Dedifferentiated amniotic fluid mesenchymal stem cell (primary cell): ENCODE measurements at regions not wholly inside any gene's neighbourhood (a gene's known extent, or its start where the extent isn't known, plus 50 kb on each side); places are given as distances from the start of the nearest gene placed in this dataset.

Experiments
- DNase-seq: peaks from one replicate; pipeline ENCODE4 v3.0.0-alpha.2; 2016; ENCODE audit errors: extremely low spot score

- no peak for DNase-seq
Measured at GRCh38 chr6:8674126-8674525, 238.8 kb upstream of the SLC35B3 start.

DNA sequence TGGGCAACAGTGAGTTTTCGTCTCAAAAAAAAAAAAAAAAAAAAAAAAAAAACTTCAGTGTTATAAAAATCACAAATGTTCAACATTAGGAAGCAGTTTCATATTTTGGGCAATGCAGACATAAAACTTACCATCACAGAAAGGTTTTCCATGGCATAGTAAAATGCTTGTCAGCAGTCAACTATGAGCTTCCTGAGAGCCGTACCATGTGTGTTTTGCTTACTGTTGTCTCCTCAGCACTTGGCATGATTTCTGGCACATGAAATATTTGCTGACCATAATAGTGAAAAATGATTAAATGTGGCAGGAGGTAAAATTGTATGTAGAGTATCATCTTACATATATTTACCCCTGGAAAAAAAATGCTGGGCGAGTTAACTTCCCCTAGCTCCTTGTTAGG is 237.5 kb upstream of the SLC35B3 start:
- no peak for DNase-seq

GRCh38 chr6:8670792-8671191 is 235.4 kb upstream of the SLC35B3 start:
- no peak for DNase-seq

DNA sequence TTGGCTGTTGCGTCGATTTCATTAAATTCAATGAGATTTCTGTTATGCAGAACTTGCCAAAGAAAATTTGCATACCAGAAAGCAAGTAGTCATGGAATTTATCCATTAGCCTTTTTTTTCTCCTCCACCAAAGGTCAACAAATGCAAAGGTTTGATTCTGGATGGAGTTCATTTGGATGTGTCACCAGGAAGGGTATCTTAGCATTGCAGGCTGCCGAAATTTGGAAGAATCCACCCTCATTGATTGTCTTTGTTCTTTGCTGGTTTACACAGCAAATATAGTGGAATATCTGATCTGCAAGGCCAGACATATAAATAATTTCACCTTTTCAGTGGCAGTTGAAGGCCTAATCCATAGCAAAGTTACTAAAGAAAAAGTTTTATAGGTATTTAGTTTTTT is 229.4 kb upstream of the SLC35B3 start:
- no peak for DNase-seq

- no peak for DNase-seq
Measured at GRCh38 chr6:8664070-8664469, 228.7 kb upstream of the SLC35B3 start.

DNA sequence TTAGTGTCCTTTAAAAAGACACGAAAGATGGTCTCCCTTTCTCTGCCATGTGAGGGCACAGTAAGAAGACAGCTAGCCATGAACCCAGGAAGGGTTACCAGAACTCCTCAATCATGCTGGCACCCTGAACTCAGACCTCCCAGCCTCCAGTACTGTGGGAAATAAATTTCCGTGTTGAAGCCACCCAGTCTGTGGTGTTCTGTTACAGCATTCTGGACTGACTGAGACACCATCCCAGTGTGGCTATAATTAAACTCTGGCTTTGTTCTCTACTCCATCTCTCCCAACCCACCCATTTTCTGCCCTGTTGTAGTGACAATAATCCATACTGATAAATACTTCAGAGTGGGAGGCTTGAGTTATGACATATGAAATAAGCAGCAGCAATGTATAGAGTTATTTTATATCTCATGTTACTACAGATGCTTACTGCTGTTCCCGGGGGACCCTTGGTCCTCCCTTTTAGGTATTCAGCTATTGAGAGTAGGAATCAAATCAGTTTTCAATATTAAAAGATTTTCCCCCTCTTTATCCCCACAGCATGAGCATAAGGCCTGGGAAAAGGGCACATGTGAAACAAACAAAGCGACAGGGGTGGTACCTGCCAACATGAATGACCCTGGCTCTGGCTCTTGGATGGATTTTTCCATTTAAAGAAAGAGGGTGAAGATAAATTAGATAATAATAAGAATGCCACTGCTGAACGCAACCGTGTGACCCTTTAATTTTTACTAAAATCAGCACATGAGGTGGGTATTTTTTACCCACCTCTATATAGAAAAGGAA is 224.3 kb upstream of the SLC35B3 start:
- no peak for DNase-seq

- no peak for DNase-seq
Measured at GRCh38 chr6:8658416-8658815, 223.1 kb upstream of the SLC35B3 start.

GRCh38 chr6:8657522-8657921 is 222.2 kb upstream of the SLC35B3 start:
- DNase-seq: peak; percentile 45

- DNase-seq: no peak
Measured at GRCh38 chr6:8655670-8656454, 220.5 kb upstream of the SLC35B3 start.

DNA sequence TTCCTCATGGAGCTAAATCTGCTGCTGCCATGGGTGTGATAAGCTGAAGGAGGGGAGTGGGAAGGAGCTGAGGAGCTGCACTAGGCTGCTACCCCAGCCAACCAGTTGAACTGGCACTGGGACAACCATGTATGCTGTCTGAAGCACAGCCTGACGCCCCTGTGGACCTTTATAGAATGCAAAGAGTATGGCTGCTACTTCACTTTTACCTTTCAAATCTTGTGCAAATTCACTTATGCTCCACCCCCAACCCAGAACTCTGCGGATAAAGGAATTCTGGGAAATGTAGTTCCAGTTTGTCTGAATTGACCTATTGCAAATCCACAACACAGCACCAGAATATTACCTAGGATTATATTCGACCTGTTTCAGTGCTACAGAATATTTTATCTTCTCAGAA is 217.4 kb upstream of the SLC35B3 start:
- DNase-seq: no peak

DNA sequence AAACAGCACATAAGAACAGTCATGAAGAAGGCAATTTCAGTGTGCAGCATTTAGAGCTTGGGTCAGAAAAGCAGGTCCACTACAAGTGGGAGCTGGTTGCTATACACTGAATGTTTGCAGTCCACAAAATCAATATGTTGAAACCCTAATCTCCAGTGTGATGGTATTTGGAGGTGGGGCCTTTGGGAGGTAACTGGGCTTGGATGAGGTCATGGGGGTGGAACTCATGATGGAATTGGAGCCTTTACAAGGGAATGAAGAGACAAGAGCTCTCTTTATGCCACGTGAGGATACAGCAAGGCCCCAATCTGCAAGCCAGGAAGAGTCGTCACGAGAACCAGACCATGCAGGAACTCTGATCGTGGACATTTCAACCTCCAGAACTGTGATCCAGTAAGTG is 216.7 kb upstream of the SLC35B3 start:
- DNase-seq: no peak

DNA sequence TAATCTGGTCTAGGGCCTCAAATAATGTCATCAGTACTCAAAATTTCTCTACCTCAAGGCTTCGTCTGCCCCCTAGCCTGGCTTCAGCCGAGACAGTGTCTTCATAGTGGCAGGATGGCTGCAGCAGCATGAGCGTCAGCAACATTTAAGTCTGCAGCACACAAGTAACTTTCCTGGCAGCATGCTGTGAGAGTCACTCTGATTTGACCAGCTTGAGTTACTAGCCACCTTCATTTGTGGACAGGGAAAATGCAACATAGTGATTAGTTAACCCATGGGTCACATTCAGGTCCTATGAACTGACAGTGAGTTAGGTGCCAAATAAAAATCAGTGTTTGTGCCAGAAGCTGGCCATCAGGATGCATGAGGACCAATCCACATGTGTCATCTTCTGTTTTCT is 209.9 kb upstream of the SLC35B3 start:
- no peak for DNase-seq

GRCh38 chr6:8644306-8644705 is 209.0 kb upstream of the SLC35B3 start:
- DNase-seq: no peak

DNA sequence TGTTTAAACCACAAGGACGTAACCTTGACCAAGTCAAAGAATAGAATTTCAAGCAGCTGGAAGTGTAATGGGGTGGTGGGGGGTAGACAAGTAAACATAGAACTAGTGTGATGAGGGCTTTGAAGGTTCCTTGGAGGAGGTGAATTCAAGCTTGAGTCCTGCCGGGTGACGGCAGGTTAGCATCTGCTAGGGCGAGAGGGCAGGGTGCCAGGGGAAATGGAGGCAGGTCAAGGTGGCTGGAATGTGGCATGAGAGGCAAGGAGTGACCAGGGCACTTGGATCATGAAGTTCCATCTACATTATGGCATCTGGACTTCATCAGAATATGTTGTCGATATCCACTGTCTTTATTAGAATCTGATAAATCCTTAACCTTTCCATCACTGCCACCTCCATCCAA is 207.5 kb upstream of the SLC35B3 start:
- DNase-seq: no peak

GRCh38 chr6:8642131-8642530 is 206.8 kb upstream of the SLC35B3 start:
- no peak for DNase-seq

GRCh38 chr6:8639928-8640649 is 204.7 kb upstream of the SLC35B3 start:
- DNase-seq: no peak

GRCh38 chr6:8637896-8638597 is 202.7 kb upstream of the SLC35B3 start:
- no peak for DNase-seq

- no peak for DNase-seq
Measured at GRCh38 chr6:8633762-8634161, 198.4 kb upstream of the SLC35B3 start.

- DNase-seq: no peak
Measured at GRCh38 chr6:8628736-8629135, 193.4 kb upstream of the SLC35B3 start.

DNA sequence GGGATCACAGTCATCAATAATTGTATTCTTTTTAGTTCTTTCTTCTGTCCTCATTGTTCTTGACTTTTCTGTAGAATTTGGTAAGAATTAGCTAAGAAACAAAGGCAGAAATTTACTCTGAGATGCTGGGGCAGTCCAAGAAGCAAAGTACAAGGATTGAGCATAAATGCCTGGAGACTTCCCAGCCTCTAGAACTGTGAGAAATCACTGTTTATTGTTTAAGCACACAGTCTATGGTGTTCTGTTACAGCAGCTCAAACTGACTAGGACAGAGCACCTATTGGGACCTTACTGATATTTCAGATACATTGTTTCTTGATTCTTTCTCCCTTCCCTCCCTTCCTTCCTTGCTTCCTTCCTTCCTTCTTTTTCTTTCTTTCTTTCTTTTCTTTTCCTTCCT is 192.7 kb upstream of the SLC35B3 start:
- DNase-seq: no peak

DNA sequence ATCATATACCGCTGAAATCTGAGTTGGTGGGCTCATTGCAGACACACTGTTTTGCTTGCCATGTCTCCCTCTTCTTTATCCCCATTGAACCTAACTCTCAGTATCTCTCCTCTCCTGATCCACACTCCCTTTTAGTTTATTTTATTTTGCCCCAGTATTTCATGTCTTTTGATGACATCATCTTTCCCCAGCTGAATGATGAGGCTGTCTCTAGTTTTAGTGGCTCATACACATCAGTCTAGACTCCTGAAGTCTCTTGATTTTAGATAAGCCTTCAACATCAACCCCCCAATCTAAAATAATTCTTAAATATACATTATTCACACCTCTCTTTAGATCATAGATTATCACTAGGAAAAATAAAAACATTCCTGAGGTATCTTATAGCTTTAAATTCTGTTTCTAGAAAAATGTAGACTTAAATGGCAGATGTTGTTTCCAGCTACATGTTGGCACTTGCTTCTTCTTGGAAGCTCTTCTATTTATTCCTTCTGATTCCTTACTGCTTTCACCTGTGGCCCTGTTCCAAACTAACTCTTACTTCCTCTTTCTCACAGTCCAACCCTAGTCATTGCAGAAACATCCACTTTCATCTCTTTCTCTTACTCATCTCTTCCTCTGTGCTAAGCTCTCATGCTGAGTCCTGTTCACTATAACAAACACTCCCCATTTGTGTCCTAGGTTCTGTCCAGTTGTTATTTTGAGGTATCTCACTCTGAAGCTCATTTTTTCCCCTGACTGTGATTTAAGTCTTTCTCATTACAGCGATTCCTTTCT is 191.9 kb upstream of the SLC35B3 start:
- peak; percentile 28 for DNase-seq
